Esophagus squamous epithelium (tissue), 5 donors: ENCODE measurements at regions not wholly inside any gene's neighbourhood (a gene's known extent, or its start where the extent isn't known, plus 50 kb on each side); places are given as distances from the start of the nearest gene placed in this dataset.

Experiments
- DNase-seq: peaks from one replicate; lab custom pipeline; 2025; lab: John Stamatoyannopoulos, UW
- H3K27ac ChIP-seq, 4 donors: fragments of 200-600 bp; sonication (generic); one replicate each; pipeline ENCODE4 v1.5.1; 2016 to 2019; ENCODE audit warnings: mild to moderate bottlenecking in 1 of 4
- H3K27me3 ChIP-seq, 4 donors: fragments of 200-600 bp; sonication (generic); 1 replicate in 3 of 4; 2 replicates in 1 of 4; pipeline versions ENCODE4 v1.5.1 to v1.6.0; 2017 to 2021; ENCODE audit warnings: antibody characterized with exemption in 1 of 4
- H3K36me3 ChIP-seq, 3 donors: fragments of 200-600 bp; sonication (generic); one replicate each; pipeline ENCODE4 v1.5.1; 2016 to 2019
- H3K4me1 ChIP-seq, 3 donors: fragments of 200-600 bp; sonication (generic); one replicate each; pipeline ENCODE4 v1.5.1; 2017 to 2019
- H3K4me3 ChIP-seq, 4 donors: fragments of 200-600 bp; sonication (generic); 1 replicate in 3 of 4; 2 replicates in 1 of 4; pipeline ENCODE4 v1.5.1; 2016 to 2019; ENCODE audit warnings: mild to moderate bottlenecking in 2 of 4, moderate library complexity in 1 of 4
- H3K9me3 ChIP-seq, 3 donors: fragments of 200-600 bp; sonication (generic); one replicate each; pipeline ENCODE4 v1.5.1; 2016 to 2019
- CTCF ChIP-seq, 6 experiments: fragments of 450-650 bp in 4 of 6; fragments of 200-600 bp in 2 of 6; sonication (generic) in 2 of 6; IDR thresholded peaks; one replicate each; pipeline ENCODE4 v1.5.1; 2016 to 2019; ENCODE audit warnings: antibody characterized with exemption in 6 of 6, mild to moderate bottlenecking in 4 of 6, moderate library complexity in 4 of 6
- POLR2A ChIP-seq, 4 donors: fragments of 450-650 bp; IDR thresholded peaks; one replicate each; pipeline ENCODE4 v1.6.1; 2017; ENCODE audit warnings: antibody characterized with exemption in 4 of 4, mild to moderate bottlenecking in 4 of 4, moderate library complexity in 3 of 4
- WGBS, 2 donors: methylation state at CpG; one replicate each; pipeline ENCODE4 v1.1.5; 2018; 5-methylcytosine and 5-hydroxymethylcytosine counted together
- intact Hi-C: fragments of 100-400 bp; cut with DNase I; formaldehyde crosslinking; loops from one replicate; pipeline ENCODE4 v1.15.0; 2022
- donor health status: DM: yes; HTN: yes; CAD: no.

- TF ChIP-seq POLR2A (IDR thresholded peaks at IDR 0.05) = no peak
- TF ChIP-seq CTCF (IDR thresholded peaks at IDR 0.05) = no peak
- WGBS, 2 donors = 55 to 63% methylated on average over 3 of the region's 3 CpGs
- intact Hi-C loops = no loop called here
- Histone ChIP-seq H3K9me3 (no peaks in the 10 kb centered on the region), H3K27me3 (no peaks in the 10 kb centered on the region), H3K4me1 (no peaks in the 10 kb centered on the region), H3K27ac (no peak overlapping the region), H3K36me3 (no peaks in the 10 kb centered on the region), H3K4me3 (no peak overlapping the region)
- no peak for DNase-seq
Observed at GRCh38 chr2:102950371-102950946, 188.6 kb downstream of the TMEM182 start.

- 83 to 89% methylated on average over 3 of the region's 3 CpGs for WGBS, 2 donors
- no peaks in the 10 kb centered on the region for H3K36me3 ChIP-seq
- DNase-seq = no peak
- no peak for TF ChIP-seq CTCF (IDR thresholded peaks at IDR 0.05)
- TF ChIP-seq POLR2A (IDR thresholded peaks at IDR 0.05) = no peak
- H3K4me1 ChIP-seq = no peaks in the 10 kb centered on the region
- no peak overlapping the region for H3K4me3 ChIP-seq
- H3K27me3 ChIP-seq = no peaks in the 10 kb centered on the region
- intact Hi-C loops = no loop called here
- H3K9me3 ChIP-seq = no peaks in the 10 kb centered on the region
- no peak overlapping the region for H3K27ac ChIP-seq
Observed at GRCh38 chr2:102951249-102951648, 189.4 kb downstream of the TMEM182 start.

- Histone ChIP-seq H3K36me3 (no peaks in the 10 kb centered on the region), H3K27me3 (no peaks in the 10 kb centered on the region), H3K4me1 (no peaks in the 10 kb centered on the region), H3K4me3 (no peak overlapping the region), H3K9me3 (no peaks in the 10 kb centered on the region), H3K27ac (no peak overlapping the region)
- intact Hi-C loops = no loop called here
- no peak for TF ChIP-seq CTCF (IDR thresholded peaks at IDR 0.05)
- 68 to 75% methylated on average over 4 of the region's 4 CpGs for WGBS, 2 donors
- DNase-seq = no peak
Observed at GRCh38 chr2:102967451-102967850, 205.6 kb downstream of the TMEM182 start.

GRCh38 chr2:102968375-102968774 lies 206.5 kb downstream of the TMEM182 start:
- H3K4me1 ChIP-seq = no peaks in the 10 kb centered on the region
- intact Hi-C loops = no loop called here
- no peaks in the 10 kb centered on the region for H3K9me3 ChIP-seq
- H3K27ac ChIP-seq = no peak overlapping the region
- no peak for TF ChIP-seq POLR2A (IDR thresholded peaks at IDR 0.05)
- TF ChIP-seq CTCF (IDR thresholded peaks at IDR 0.05) = no peak
- no peaks in the 10 kb centered on the region for H3K27me3 ChIP-seq
- no peak for DNase-seq
- no peaks in the 10 kb centered on the region for H3K36me3 ChIP-seq
- WGBS, 2 donors = 64 to 68% methylated on average over 6 of the region's 6 CpGs
- no peak overlapping the region for H3K4me3 ChIP-seq

- H3K4me3 ChIP-seq = no peak overlapping the region
- intact Hi-C loops = no loop called here
- TF ChIP-seq POLR2A (IDR thresholded peaks at IDR 0.05) (no peak), CTCF (IDR thresholded peaks at IDR 0.05) (no peak)
- H3K4me1 ChIP-seq = no peaks in the 10 kb centered on the region
- no peaks in the 10 kb centered on the region for H3K36me3 ChIP-seq
- no peak overlapping the region for H3K27ac ChIP-seq
- H3K9me3 ChIP-seq = no peaks in the 10 kb centered on the region
- no peak for DNase-seq
- 41 to 49% methylated on average over 6 of the region's 6 CpGs for WGBS, 2 donors
- no peaks in the 10 kb centered on the region for H3K27me3 ChIP-seq
Observed at GRCh38 chr2:102971701-102972100, 209.9 kb downstream of the TMEM182 start.
